ENCODE measurements at regions not wholly inside any gene's neighbourhood (a gene's known extent, or its start where the extent isn't known, plus 50 kb on each side); places are given as distances from the start of the nearest gene placed in this dataset.

- TF ChIP-seq HDGF (IDR thresholded peaks at IDR 0.05; ENCODE audit: borderline replicate concordance) (no peak), LEF1 (IDR thresholded peaks at IDR 0.05; ENCODE audit: borderline replicate concordance) (no peak), FOXK2 (IDR thresholded peaks at IDR 0.05) (no peak), BHLHE40 (IDR thresholded peaks at IDR 0.05; ENCODE audit: borderline replicate concordance) (no peak), L3MBTL2 (conservative IDR thresholded peaks at IDR 0.05) (no peak)
- ChIA-PET POLR2A (no interaction called here), CTCF (no interaction called here)
- no peak for DNase-seq (ENCODE audit: extremely low spot score)
These were observed 500.4 kb upstream of the PSMD7 start for GRCh38 chr16:73796241-73796640.

- no peak for DNase-seq (ENCODE audit: extremely low spot score)
- TF ChIP-seq LEF1 (IDR thresholded peaks at IDR 0.05; ENCODE audit: borderline replicate concordance) (no peak), FOXA1 (IDR thresholded peaks at IDR 0.05) (no peak), ELF4 (IDR thresholded peaks at IDR 0.05) (no peak), ARNT (IDR thresholded peaks at IDR 0.05) (no peak), TARDBP (IDR thresholded peaks at IDR 0.05) (no peak), ZNF384 (IDR thresholded peaks at IDR 0.05) (no peak), L3MBTL2 (conservative IDR thresholded peaks at IDR 0.05) (no peak), BHLHE40 (IDR thresholded peaks at IDR 0.05; ENCODE audit: borderline replicate concordance) (no peak), SP1 (IDR thresholded peaks at IDR 0.05) (no peak), SUZ12 (IDR thresholded peaks at IDR 0.05) (no peak), PKNOX1 (IDR thresholded peaks at IDR 0.05) (no peak), HDGF (IDR thresholded peaks at IDR 0.05; ENCODE audit: borderline replicate concordance) (no peak), FOXM1 (IDR thresholded peaks at IDR 0.05; ENCODE audit: borderline replicate concordance) (no peak), FOXK2 (IDR thresholded peaks at IDR 0.05) (no peak), CTBP1 (IDR thresholded peaks at IDR 0.05; ENCODE audit: borderline replicate concordance) (no peak), NFRKB (IDR thresholded peaks at IDR 0.05) (no peak)
- ChIA-PET POLR2A (no interaction called here), CTCF (no interaction called here)
These were observed 501.6 kb upstream of the PSMD7 start for GRCh38 chr16:73794994-73795393.

- DNase-seq (ENCODE audit: extremely low spot score), result no peak
- ChIA-PET CTCF (no interaction called here), POLR2A (no interaction called here)
- TF ChIP-seq ARNT (IDR thresholded peaks at IDR 0.05) (no peak), NFRKB (IDR thresholded peaks at IDR 0.05) (no peak), L3MBTL2 (conservative IDR thresholded peaks at IDR 0.05) (no peak), HDGF (IDR thresholded peaks at IDR 0.05; ENCODE audit: borderline replicate concordance) (no peak), BHLHE40 (IDR thresholded peaks at IDR 0.05; ENCODE audit: borderline replicate concordance) (no peak), FOXK2 (IDR thresholded peaks at IDR 0.05) (no peak), CTBP1 (IDR thresholded peaks at IDR 0.05; ENCODE audit: borderline replicate concordance) (no peak), ZNF384 (IDR thresholded peaks at IDR 0.05) (no peak), ELF4 (IDR thresholded peaks at IDR 0.05) (no peak), FOXM1 (IDR thresholded peaks at IDR 0.05; ENCODE audit: borderline replicate concordance) (no peak), FOXA1 (IDR thresholded peaks at IDR 0.05) (no peak), TARDBP (IDR thresholded peaks at IDR 0.05) (no peak), PKNOX1 (IDR thresholded peaks at IDR 0.05) (no peak), SUZ12 (IDR thresholded peaks at IDR 0.05) (no peak), LEF1 (IDR thresholded peaks at IDR 0.05; ENCODE audit: borderline replicate concordance) (no peak), SP1 (IDR thresholded peaks at IDR 0.05) (no peak)
These were observed 502.7 kb upstream of the PSMD7 start for GRCh38 chr16:73793871-73794437.

GRCh38 chr16:73793260-73793659 is 503.4 kb upstream of the PSMD7 start:
- ChIA-PET POLR2A (no interaction called here), CTCF (no interaction called here)
- no peak for DNase-seq (ENCODE audit: extremely low spot score)
- TF ChIP-seq FOXM1 (IDR thresholded peaks at IDR 0.05; ENCODE audit: borderline replicate concordance), result no peak
- no peak for TF ChIP-seq PKNOX1 (IDR thresholded peaks at IDR 0.05)
- no peak for TF ChIP-seq CTBP1 (IDR thresholded peaks at IDR 0.05; ENCODE audit: borderline replicate concordance)
- no peak for TF ChIP-seq FOXA1 (IDR thresholded peaks at IDR 0.05)
- TF ChIP-seq FOXK2 (IDR thresholded peaks at IDR 0.05), result no peak
- TF ChIP-seq ARNT (IDR thresholded peaks at IDR 0.05), result no peak
- TF ChIP-seq BHLHE40 (IDR thresholded peaks at IDR 0.05; ENCODE audit: borderline replicate concordance), result no peak

GRCh38 chr16:73792199-73793020 is 504.2 kb upstream of the PSMD7 start:
- ChIA-PET CTCF (no interaction called here), POLR2A (no interaction called here)
- no peak for TF ChIP-seq NFRKB (IDR thresholded peaks at IDR 0.05)
- TF ChIP-seq PKNOX1 (IDR thresholded peaks at IDR 0.05), result no peak
- TF ChIP-seq BHLHE40 (IDR thresholded peaks at IDR 0.05; ENCODE audit: borderline replicate concordance), result no peak
- no peak for TF ChIP-seq ZNF384 (IDR thresholded peaks at IDR 0.05)
- no peak for TF ChIP-seq SP1 (IDR thresholded peaks at IDR 0.05)
- no peak for DNase-seq (ENCODE audit: extremely low spot score)

- no peak for TF ChIP-seq ELF4 (IDR thresholded peaks at IDR 0.05)
- TF ChIP-seq HDGF (IDR thresholded peaks at IDR 0.05; ENCODE audit: borderline replicate concordance), result no peak
- no peak for TF ChIP-seq BHLHE40 (IDR thresholded peaks at IDR 0.05; ENCODE audit: borderline replicate concordance)
- TF ChIP-seq ZNF384 (IDR thresholded peaks at IDR 0.05), result no peak
- TF ChIP-seq LEF1 (IDR thresholded peaks at IDR 0.05; ENCODE audit: borderline replicate concordance), result no peak
- no peak for TF ChIP-seq CTBP1 (IDR thresholded peaks at IDR 0.05; ENCODE audit: borderline replicate concordance)
- TF ChIP-seq SUZ12 (IDR thresholded peaks at IDR 0.05), result no peak
- no peak for TF ChIP-seq PKNOX1 (IDR thresholded peaks at IDR 0.05)
- no peak for DNase-seq (ENCODE audit: extremely low spot score)
- POLR2A ChIA-PET, result no interaction called here
- CTCF ChIA-PET, result no interaction called here
These were observed 515.3 kb upstream of the PSMD7 start for GRCh38 chr16:73781297-73781696.

All from HEK293T (cell line).